ENCODE measurements at regions not wholly inside any gene's neighbourhood (a gene's known extent, or its start where the extent isn't known, plus 50 kb on each side); places are given as distances from the start of the nearest gene placed in this dataset.
"Not testable (repeated sequence)": the region's sequence is repeated elsewhere in the genome, so short reads cannot be mapped to it uniquely, and the experiment has no call there.

DNA sequence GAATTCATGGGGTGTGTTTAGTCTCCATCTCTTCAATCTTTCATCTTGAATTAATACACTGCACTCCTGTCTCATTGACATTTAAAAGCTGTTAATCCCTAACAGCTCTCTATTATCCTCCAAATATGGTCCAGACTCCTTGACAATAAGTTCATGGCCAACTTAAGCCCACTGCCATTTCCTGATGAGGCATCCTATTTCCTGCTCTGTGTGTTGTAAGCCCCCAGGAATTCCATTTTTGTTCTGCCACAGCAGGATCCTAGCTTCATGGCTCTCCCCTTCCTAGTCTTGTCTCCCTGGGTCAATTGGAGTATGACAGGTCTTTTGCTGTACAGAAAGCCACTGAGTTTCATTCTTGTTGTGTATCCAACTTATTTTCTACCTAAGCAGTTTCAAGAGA lies 218.8 kb downstream of the OTUD1 start:
- no peak for DNase-seq

- not testable (repeated sequence) for DNase-seq
These were observed 233.0 kb downstream of the OTUD1 start for GRCh38 chr10:23671866-23672265.

DNA sequence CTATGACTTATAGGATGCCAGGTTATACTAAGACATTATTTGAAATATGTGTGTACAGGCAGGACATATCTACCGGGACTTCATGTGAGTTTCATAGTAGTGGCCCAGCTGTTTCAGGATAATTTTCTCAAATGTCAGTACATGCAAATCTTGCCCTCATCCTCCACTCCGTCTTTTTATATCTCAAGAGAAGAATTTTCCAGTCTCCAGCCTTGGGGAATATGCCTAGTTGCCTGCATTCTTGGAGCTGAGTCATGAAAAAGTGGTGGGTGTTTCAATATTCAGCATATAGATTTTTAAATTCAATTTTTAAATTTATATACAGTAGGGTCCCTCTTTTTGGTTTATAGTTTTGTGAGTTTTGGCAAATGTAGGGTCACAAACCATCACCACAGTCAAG lies 236.7 kb downstream of the OTUD1 start:
- DNase-seq: no peak

GRCh38 chr10:23676296-23676695 lies 237.4 kb downstream of the OTUD1 start:
- DNase-seq: no peak

- DNase-seq: no peak
These were observed 247.8 kb downstream of the OTUD1 start for GRCh38 chr10:23686722-23687121.

DNA sequence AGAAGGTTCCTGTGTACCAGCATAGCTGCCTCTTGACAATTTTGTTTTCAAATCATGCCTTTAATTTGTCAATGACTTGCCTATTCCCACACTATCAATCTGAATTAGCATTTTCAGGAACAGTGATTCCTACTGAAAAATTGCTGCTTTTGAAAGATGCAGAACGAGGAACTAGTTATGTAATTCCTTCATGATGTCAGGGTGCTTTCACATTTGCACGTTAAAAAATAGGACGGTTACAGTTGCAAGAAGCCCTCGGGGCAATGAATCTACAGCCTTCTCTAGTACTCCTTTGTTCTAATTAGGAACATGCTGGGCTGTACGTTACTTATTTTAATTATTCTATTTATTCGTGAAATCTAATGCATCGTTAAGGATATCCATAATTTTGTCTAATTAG lies 253.9 kb downstream of the OTUD1 start:
- no peak for DNase-seq

DNA sequence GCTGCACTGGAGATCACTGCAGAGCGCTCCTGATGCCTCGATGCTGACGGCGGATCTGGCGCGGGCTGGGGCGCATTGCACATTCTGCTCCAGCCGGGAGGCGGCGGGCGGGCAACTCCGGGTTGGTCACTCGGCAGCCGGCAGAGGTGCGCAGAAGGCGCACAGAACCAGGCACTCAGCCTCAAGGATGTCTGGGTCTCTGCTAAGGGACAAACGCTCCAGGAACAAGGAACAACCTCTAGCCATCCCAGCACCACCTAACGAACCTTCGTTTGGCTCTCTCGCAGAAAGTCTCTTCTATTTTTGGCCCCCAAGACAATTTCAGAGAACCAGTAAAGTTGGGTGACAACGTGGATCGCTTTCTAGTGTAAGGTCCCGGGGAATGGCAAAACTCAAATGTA lies 254.6 kb downstream of the OTUD1 start:
- peak; percentile 61 for DNase-seq

DNA sequence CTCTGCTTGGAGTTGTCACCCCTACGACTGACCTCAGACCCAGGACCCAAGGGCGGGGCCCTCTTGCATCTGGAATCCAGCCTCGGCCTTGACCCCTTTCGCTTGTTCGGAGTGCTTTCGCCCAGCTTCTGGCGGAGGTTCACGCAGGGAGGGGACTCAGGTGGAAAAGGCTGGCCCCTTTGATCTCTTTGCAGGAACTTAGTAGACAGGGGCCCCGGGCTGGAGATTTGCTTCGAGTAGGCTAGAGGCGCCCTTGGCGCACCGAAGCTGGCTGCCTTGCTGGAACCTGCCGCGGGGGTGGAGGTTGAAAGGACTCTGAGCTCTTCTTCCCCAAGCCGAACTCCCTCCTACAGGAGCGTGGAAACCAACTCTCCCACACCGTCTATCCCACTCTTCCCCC lies 255.1 kb downstream of the OTUD1 start:
- peak; percentile 31 for DNase-seq

DNA sequence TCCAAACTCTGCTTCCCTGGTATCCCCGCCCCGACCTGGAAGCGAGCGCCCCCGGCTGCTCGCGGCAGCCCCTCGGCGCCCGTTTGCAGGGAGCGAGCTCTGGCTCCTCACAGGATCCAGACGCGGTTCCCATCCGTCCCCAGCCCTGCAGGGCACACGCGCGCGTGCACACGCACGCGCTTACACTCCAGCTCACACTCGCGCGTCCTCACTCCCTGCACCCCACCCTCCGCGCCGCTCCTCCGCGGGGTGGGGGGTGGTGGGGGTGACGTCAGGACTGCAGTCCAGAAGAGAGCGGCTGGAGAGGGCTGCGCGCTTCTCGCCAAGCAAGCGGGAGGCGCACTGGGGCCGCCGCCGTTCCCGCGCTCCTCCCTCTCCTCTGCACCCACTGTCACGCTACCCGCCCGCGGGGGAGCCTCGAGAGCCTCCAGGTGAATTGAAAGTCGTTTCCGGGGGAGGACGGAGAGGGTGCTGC lies 255.6 kb downstream of the OTUD1 start:
- DNase-seq: no peak

DNA sequence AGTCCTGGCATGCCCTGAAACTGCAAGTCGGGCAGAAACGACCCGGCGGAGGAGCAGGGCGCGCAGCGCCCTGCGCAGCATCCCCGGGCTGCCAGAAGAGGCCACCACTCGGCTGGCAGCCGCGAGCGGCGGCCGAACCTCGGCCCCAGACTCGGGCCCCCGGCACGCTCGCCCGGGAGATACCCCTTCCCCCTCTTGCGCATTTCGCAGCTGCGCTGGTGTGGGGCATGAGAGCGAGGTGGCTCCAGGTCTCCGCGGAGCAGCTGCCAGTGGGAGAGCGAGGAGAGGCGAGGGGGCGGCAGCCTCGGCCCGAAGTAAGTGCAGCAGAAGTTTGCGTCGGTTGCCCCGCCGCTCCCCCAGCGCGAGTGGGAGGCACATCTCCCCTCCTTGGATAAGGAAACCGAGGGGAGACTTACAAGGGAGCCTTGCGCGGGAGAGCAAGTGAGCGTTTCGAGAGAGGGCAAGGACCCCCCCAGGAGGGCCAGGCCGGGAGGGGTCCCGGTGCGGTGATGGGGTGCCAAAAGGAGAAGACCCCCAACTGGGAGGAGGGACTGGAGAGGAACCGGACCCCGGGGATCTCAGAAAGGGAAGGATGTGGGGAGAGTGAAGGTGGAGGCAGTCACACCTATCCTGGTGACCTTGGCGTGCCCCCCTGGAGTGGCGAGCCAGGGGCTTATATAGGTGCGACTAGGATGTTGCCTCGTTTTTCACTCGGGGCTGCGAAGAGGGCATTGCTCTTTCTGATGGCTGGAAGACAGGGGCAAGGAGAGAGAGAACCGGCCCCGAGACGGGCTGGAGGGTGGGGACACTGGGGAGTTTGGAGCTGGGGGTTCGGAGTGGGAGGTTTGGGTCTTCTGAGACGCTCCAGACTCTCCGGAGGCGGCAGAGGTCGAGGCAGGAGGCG lies 256.3 kb downstream of the OTUD1 start:
- peak; percentile 18 for DNase-seq

DNA sequence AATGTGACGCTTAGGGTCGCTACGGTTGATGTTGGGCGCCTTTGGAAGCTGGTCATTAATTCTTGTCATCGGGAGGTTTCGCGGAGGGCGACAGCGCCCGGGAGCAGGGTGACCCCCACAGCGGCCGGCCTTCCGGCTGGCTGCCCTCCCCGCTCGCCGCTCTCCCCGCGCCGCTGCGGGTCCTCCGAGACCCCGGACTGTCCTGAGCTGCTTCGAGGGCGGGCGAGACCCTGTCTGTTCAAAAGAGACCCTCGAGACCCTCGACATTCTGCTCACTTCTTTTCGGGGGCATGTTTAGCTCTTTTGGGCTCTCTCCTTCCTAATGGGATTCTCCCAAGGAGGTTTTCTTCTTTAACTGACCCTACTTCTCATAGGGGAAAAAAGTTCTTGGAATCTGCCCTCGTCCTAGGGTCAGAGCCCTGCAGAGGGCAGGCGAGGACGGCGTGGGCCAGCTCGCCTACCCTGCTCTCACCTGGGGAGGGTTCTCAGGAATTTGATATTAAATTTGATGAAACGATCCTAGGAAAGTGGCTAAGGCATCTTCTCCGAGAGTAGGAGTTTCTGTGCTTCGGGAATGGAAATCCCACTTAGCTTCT lies 257.0 kb downstream of the OTUD1 start:
- no peak for DNase-seq

GRCh38 chr10:23696476-23696875 lies 257.6 kb downstream of the OTUD1 start:
- no peak for DNase-seq

DNA sequence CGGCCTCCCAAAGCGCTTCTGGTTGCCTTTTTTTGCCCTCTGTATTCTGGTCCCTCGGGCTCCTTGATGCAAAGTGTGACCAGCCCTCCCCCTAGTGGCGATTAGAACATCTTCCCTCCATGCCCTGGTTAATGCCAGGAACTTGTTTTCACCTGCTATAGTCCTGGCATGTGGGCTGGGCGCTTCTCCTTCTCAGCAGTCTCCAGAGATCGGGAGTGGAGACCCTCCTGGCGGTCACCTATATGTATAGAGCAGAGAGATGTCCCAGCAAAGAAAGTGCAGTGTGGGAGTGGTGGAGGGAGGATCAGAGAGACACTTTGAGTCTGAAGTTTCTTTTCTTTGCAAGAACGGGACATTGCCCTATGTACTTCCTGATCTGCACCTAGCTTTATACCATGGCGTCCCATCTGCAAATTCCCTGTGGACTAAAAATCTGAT lies 264.1 kb downstream of the OTUD1 start:
- peak; percentile 71 for DNase-seq

- DNase-seq: no peak
These were observed 276.5 kb downstream of the OTUD1 start for GRCh38 chr10:23715363-23715762.

- no peak for DNase-seq
These were observed 279.0 kb downstream of the OTUD1 start for GRCh38 chr10:23717913-23718312.

GRCh38 chr10:23718946-23719345 lies 280.1 kb downstream of the OTUD1 start:
- no peak for DNase-seq

- DNase-seq: no peak
These were observed 284.9 kb downstream of the OTUD1 start for GRCh38 chr10:23723796-23724195.

GRCh38 chr10:23725548-23725947 lies 286.7 kb downstream of the OTUD1 start:
- no peak for DNase-seq

- DNase-seq: no peak
These were observed 303.5 kb downstream of the OTUD1 start for GRCh38 chr10:23742368-23742767.

DNA sequence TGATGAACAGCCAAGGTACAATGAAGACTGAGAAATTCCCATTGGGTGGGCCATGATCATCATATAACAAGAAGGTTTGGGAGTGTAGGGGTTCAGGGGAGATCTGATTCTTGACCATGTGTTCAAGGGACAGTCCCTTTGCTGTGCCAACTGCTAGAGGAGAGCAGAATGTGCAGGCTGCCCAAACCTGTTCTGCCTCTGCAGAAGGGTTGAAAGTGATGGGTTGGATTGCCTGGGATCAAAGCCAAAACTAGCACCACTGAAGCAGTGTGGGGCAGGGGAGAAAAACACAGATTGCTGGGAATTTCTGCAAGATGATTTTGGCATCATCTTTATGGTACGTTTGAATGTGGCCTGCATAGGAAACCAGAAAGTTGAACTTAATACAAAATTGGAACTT lies 303.9 kb downstream of the OTUD1 start:
- DNase-seq: no peak

DNA sequence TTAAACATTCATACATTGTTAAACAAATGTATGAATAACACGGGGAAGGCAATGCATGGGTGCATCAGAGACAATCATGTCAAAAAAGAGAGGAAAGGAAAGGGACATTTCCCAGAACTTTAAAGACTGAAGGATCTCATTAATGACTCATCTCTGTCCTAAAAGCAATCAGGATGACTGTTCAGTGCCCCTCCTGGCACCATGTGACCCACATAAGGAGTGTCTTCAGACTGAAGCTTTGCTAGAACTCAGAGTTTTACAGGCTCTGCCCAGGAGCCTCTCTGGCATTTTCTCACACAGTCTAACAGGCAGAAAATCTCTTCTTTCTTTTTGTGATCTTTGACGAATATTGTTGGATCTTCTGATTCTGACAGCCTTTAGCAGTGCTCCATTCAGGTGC lies 315.3 kb downstream of the OTUD1 start:
- no peak for DNase-seq

GRCh38 chr10:23754941-23755340 lies 316.1 kb downstream of the OTUD1 start:
- no peak for DNase-seq

- DNase-seq: no peak
These were observed 316.7 kb downstream of the OTUD1 start for GRCh38 chr10:23755556-23755955.

GRCh38 chr10:23768281-23768680 lies 329.4 kb downstream of the OTUD1 start:
- DNase-seq: no peak
